IMR-90 (cell line): ENCODE measurements at regions not wholly inside any gene's neighbourhood (a gene's known extent, or its start where the extent isn't known, plus 50 kb on each side); places are given as distances from the start of the nearest gene placed in this dataset.

Experiments used
- ATAC-seq: fragments of 200-7000 bp; cut with Tn5 transposase; 2 replicates; pipeline ENCODE4 v1.9.1; 2020; ENCODE audit warnings: low read depth, mild to moderate bottlenecking, moderate library complexity
- BruUV-seq: library from RNA; stranded (reverse); fragments of 400-500 nt; replicated peaks from 2 replicates; lab custom pipeline; 2021; lab: Mats Ljungman, UMichigan
- CTCF ChIA-PET: fragments of 300-600 bp; formaldehyde crosslinking; extraction: SDS; loops from one replicate; lab custom pipeline; 2021; ENCODE audit warnings: antibody characterized with exemption; lab: Yijun Ruan, JAX
- POLR2A ChIA-PET: fragments of 300-600 bp; sonication (Branson Sonifier 250); formaldehyde crosslinking; loops from one replicate; lab custom pipeline; 2022; ENCODE audit warnings: antibody characterized with exemption; ENCODE audit not compliant: unreplicated experiment; lab: Charles Lee
- DNase-seq: peaks from one replicate; pipeline ENCODE4 v3.0.0; 2013
- H2AFZ ChIP-seq: replicated peaks from 2 replicates; pipeline ENCODE3; 2013; ENCODE audit warnings: low read length, mild to moderate bottlenecking; ENCODE audit not compliant: poor library complexity
- H2AK5ac ChIP-seq: 2 replicates; pipeline ENCODE4 v1.6.1; 2013; ENCODE audit warnings: low read depth, low read length, inconsistent platforms
- H2AK9ac ChIP-seq: replicated peaks from 2 replicates; pipeline ENCODE3; 2013; ENCODE audit warnings: mild to moderate bottlenecking, low read depth, low read length, moderate library complexity; ENCODE audit not compliant: poor library complexity
- H2BK120ac ChIP-seq: 2 replicates; pipeline ENCODE4 v1.6.1; 2013; ENCODE audit warnings: low read depth, low read length, inconsistent platforms
- H2BK15ac ChIP-seq: 3 replicates; pipeline ENCODE4 v1.6.1; 2013; ENCODE audit warnings: low read depth, low read length, inconsistent platforms
- H2BK20ac ChIP-seq: 2 replicates; pipeline ENCODE4 v1.6.1; 2013; ENCODE audit warnings: low read depth, mild to moderate bottlenecking, inconsistent platforms, low read length, moderate library complexity
- H2BK5ac ChIP-seq: 2 replicates; pipeline ENCODE4 v1.6.1; 2013; ENCODE audit warnings: mild to moderate bottlenecking, low read depth, low read length, inconsistent platforms; ENCODE audit not compliant: poor library complexity, severe bottlenecking
- H3K14ac ChIP-seq: replicated peaks from 2 replicates; pipeline ENCODE4 v1.6.1; 2013; ENCODE audit warnings: low read depth, low read length, inconsistent platforms
- H3K18ac ChIP-seq: 2 replicates; pipeline ENCODE4 v1.6.1; 2013; ENCODE audit warnings: low read depth, low read length, control low read depth
- H3K23ac ChIP-seq: 2 replicates; pipeline ENCODE4 v1.6.1; 2013; ENCODE audit warnings: low read depth, low read length, inconsistent platforms
- H3K27ac ChIP-seq: 2 replicates; pipeline ENCODE4 v1.5.1; 2013; ENCODE audit warnings: mild to moderate bottlenecking, control low read depth, low read length; ENCODE audit not compliant: insufficient read depth
- H3K27me3 ChIP-seq: 2 replicates; pipeline ENCODE4 v1.6.1; 2013; ENCODE audit warnings: low read length; ENCODE audit not compliant: control insufficient read depth, insufficient read depth
- H3K36me3 ChIP-seq: 2 replicates; pipeline ENCODE4 v1.6.1; 2013; ENCODE audit warnings: low read length, mixed read lengths; ENCODE audit not compliant: control insufficient read depth, insufficient read depth
- H3K4ac ChIP-seq: 2 replicates; pipeline ENCODE4 v1.6.1; 2013; ENCODE audit warnings: low read depth, low read length, inconsistent platforms
- H3K4me1 ChIP-seq: 2 replicates; pipeline ENCODE4 v1.6.1; 2013; ENCODE audit warnings: low read length, mixed read lengths; ENCODE audit not compliant: control insufficient read depth, insufficient read depth
- H3K4me2 ChIP-seq: 2 replicates; pipeline ENCODE4 v1.6.1; 2013; ENCODE audit warnings: low read depth, mild to moderate bottlenecking, control low read depth, low read length, moderate library complexity
- H3K4me3 ChIP-seq: 2 replicates; pipeline ENCODE4 v1.5.1; 2013; ENCODE audit warnings: low read depth, mild to moderate bottlenecking, control low read depth, low read length, moderate library complexity; ENCODE audit not compliant: insufficient read depth
- H3K56ac ChIP-seq: 2 replicates; pipeline ENCODE4 v1.6.1; 2013; ENCODE audit warnings: low read length, inconsistent platforms; ENCODE audit not compliant: insufficient read depth; ENCODE audit errors: extremely low read depth
- H3K79me1 ChIP-seq, 2 experiments: 2 replicates each; pipeline ENCODE4 v1.6.1; 2013; ENCODE audit warnings: low read length in 2 of 2, inconsistent platforms in 1 of 2, low read depth in 1 of 2
- H3K9ac ChIP-seq: 2 replicates; pipeline ENCODE4 v1.6.1; 2013; ENCODE audit warnings: low read depth, low read length, control low read depth
- H3K9me1 ChIP-seq: 2 replicates; pipeline ENCODE4 v1.6.1; 2013; ENCODE audit warnings: low read length, inconsistent platforms; ENCODE audit not compliant: insufficient read depth
- H3K9me3 ChIP-seq: 2 replicates; pipeline ENCODE4 v1.6.1; 2013; ENCODE audit warnings: low read length; ENCODE audit not compliant: control insufficient read depth, insufficient read depth
- H4K20me1 ChIP-seq: 2 replicates; pipeline ENCODE4 v1.6.1; 2013; ENCODE audit warnings: low read length, inconsistent platforms; ENCODE audit not compliant: insufficient read depth
- H4K5ac ChIP-seq: 2 replicates; pipeline ENCODE4 v1.6.1; 2013; ENCODE audit warnings: mild to moderate bottlenecking, low read depth, low read length, control low read depth
- H4K8ac ChIP-seq, 2 experiments: 2 replicates each; pipeline ENCODE4 v1.6.1; 2013; ENCODE audit warnings: low read depth in 2 of 2, low read length in 2 of 2, control low read depth in 1 of 2, inconsistent platforms in 1 of 2
- H4K91ac ChIP-seq: 2 replicates; pipeline ENCODE4 v1.6.1; 2013; ENCODE audit warnings: low read depth, low read length, inconsistent platforms; ENCODE audit not compliant: insufficient read depth
- BHLHE40 ChIP-seq: fragments of 150-350 bp; IDR thresholded peaks from 2 replicates; pipeline ENCODE4 v1.6.1; 2016; ENCODE audit warnings: mild to moderate bottlenecking, low read depth, low read length
- CEBPB ChIP-seq: IDR thresholded peaks from 2 replicates; pipeline ENCODE4 v1.6.1; 2012; ENCODE audit warnings: low read depth, low read length, improper control_type of control experiment
- CHD1 ChIP-seq: IDR thresholded peaks from 2 replicates; pipeline ENCODE4 v1.6.1; 2012; ENCODE audit warnings: low read depth, low read length, improper control_type of control experiment
- CTCF ChIP-seq: conservative IDR thresholded peaks from 2 replicates; pipeline ENCODE4 v1.5.1; 2012; ENCODE audit warnings: mild to moderate bottlenecking, low read depth, low read length, improper control_type of control experiment
- ELK1 ChIP-seq: fragments of 150-350 bp; IDR thresholded peaks from 2 replicates; pipeline ENCODE4 v1.6.1; 2016; ENCODE audit warnings: low read depth, mild to moderate bottlenecking, low read length, moderate library complexity, borderline replicate concordance
- FOS ChIP-seq: fragments of 150-350 bp; IDR thresholded peaks from 2 replicates; pipeline ENCODE4 v1.6.1; 2016; ENCODE audit warnings: low read depth, low read length
- MAFK ChIP-seq: IDR thresholded peaks from 2 replicates; pipeline ENCODE4 v1.6.1; 2012; ENCODE audit warnings: low read depth, low read length, improper control_type of control experiment
- MAZ ChIP-seq: IDR thresholded peaks from 2 replicates; pipeline ENCODE4 v1.6.1; 2012; ENCODE audit warnings: low read depth, mild to moderate bottlenecking, low read length, improper control_type of control experiment, moderate library complexity, borderline replicate concordance
- MXI1 ChIP-seq: IDR thresholded peaks from 2 replicates; pipeline ENCODE4 v1.6.1; 2012; ENCODE audit warnings: low read depth, mild to moderate bottlenecking, low read length, moderate library complexity, borderline replicate concordance
- NFE2L2 ChIP-seq: fragments of 150-350 bp; IDR thresholded peaks from 2 replicates; pipeline ENCODE4 v1.6.1; 2016; ENCODE audit warnings: low read depth, mild to moderate bottlenecking, low read length
- POLR2A ChIP-seq: IDR thresholded peaks from 2 replicates; pipeline ENCODE4 v1.6.1; 2012; ENCODE audit warnings: mild to moderate bottlenecking, low read depth, low read length
- RAD21 ChIP-seq: IDR thresholded peaks from 2 replicates; pipeline ENCODE4 v1.6.1; 2012; ENCODE audit warnings: low read length, improper control_type of control experiment
- RCOR1 ChIP-seq: IDR thresholded peaks from 2 replicates; pipeline ENCODE4 v1.6.1; 2012; ENCODE audit warnings: mild to moderate bottlenecking, low read length, improper control_type of control experiment; ENCODE audit not compliant: insufficient replicate concordance
- RFX5 ChIP-seq: IDR thresholded peaks from 2 replicates; pipeline ENCODE4 v1.8.0; 2012; ENCODE audit warnings: low read depth, mild to moderate bottlenecking, low read length, moderate library complexity
- SMC3 ChIP-seq: fragments of 150-350 bp; IDR thresholded peaks from 2 replicates; pipeline ENCODE4 v1.6.1; 2016; ENCODE audit warnings: low read depth, mild to moderate bottlenecking, antibody characterized with exemption, low read length, moderate library complexity
- USF2 ChIP-seq: fragments of 150-350 bp; IDR thresholded peaks from 2 replicates; pipeline ENCODE4 v1.6.1; 2017; ENCODE audit warnings: mild to moderate bottlenecking, antibody characterized with exemption, low read length, low read depth
- WGBS, 2 experiments: methylation state at CpG; one replicate each; pipeline versions ENCODE4 v1.1.5 to v1.1.7; 2013; ENCODE audit warnings: missing lambda C conversion rate in 2 of 2; ENCODE audit not compliant: insufficient read length in 1 of 2; ENCODE audit errors: extremely low coverage in 2 of 2; 5-methylcytosine and 5-hydroxymethylcytosine counted together
- dilution Hi-C: fragments of 300-500 bp; cut with HindIII; formaldehyde crosslinking; loops from one replicate; pipeline ENCODE4 v1.14.3; 2018; ENCODE audit warnings: low sequenced_read_pairs; ENCODE audit not compliant: unreplicated experiment
- in situ Hi-C: fragments of 300-500 bp; cut with MboI; formaldehyde crosslinking; loops from 3 replicates; pipeline ENCODE4 v1.14.3; 2019; ENCODE audit warnings: low sequenced_read_pairs, inconsistent platforms, mixed read lengths
- intact Hi-C: fragments of 100-400 bp; cut with micrococcal nuclease; formaldehyde crosslinking; loops from 2 replicates; pipeline ENCODE4 v1.10.0; 2022

GRCh38 chr3:102098130-102098885, 249.0 kb downstream of the NFKBIZ start:
- H3K4me3 ChIP-seq, result no peak overlapping the region
- H3K9me3 ChIP-seq, result no peaks in the 10 kb centered on the region
- H2AK5ac ChIP-seq, result no peak overlapping the region
- TF ChIP-seq BHLHE40 (no peak), MAFK (no peak), RCOR1 (no peak), USF2 (no peak), MAZ (no peak), RAD21 (no peak), ELK1 (no peak), MXI1 (no peak), FOS (no peak), NFE2L2 (no peak), SMC3 (no peak), RFX5 (no peak), POLR2A (no peak), CTCF (no peak), CHD1 (no peak), CEBPB (no peak)
- intact Hi-C loops, result no loop called here
- no peak overlapping the region for H2BK5ac ChIP-seq
- DNase-seq (no peak), ATAC-seq (no peak)
- no peak overlapping the region for H3K18ac ChIP-seq
- no peak overlapping the region for H3K23ac ChIP-seq
- POLR2A ChIA-PET, result no interaction called here
- no peak overlapping the region for H4K5ac ChIP-seq
- H3K9me1 ChIP-seq, result no peaks in the 10 kb centered on the region
- H3K4me1 ChIP-seq, result no peaks in the 10 kb centered on the region; the same call in 1 of the 2 replicates
- H3K14ac ChIP-seq, result no peak overlapping the region; the same call in 1 of the 2 replicates
- CTCF ChIA-PET, result no interaction called here
- no peak overlapping the region for H4K91ac ChIP-seq
- no peaks in the 10 kb centered on the region for H3K79me1 ChIP-seq
- no peak overlapping the region for H3K4me2 ChIP-seq
- H2BK20ac ChIP-seq, result no peak overlapping the region
- no peak overlapping the region for H3K4ac ChIP-seq
- no peak overlapping the region for H2AK9ac ChIP-seq
- no peaks in the 10 kb centered on the region for H3K36me3 ChIP-seq
- no CpG with 5 or more reads among the region's 3 CpGs for WGBS, 2 experiments
- BruUV-seq, result no TSS peak
- no peak overlapping the region for H3K27ac ChIP-seq
- no peak overlapping the region for H4K8ac ChIP-seq
- H2BK120ac ChIP-seq, result no peak overlapping the region
- H3K9ac ChIP-seq, result no peak overlapping the region
- dilution Hi-C loops, result no loop called here
- H2AFZ ChIP-seq, result no peak overlapping the region
- no peak overlapping the region for H2BK15ac ChIP-seq
- no peaks in the 10 kb centered on the region for H4K20me1 ChIP-seq
- no peak overlapping the region for H3K56ac ChIP-seq
- in situ Hi-C loops, result no loop called here
- H3K27me3 ChIP-seq, result no peaks in the 10 kb centered on the region
